ENCODE measurements at regions not wholly inside any gene's neighbourhood (a gene's known extent, or its start where the extent isn't known, plus 50 kb on each side); places are given as distances from the start of the nearest gene placed in this dataset.

- Histone ChIP-seq H3K4ac (replicated peaks; ENCODE audit: insufficient read length, low read depth, low read length) (no peak overlapping the region), H3K27ac (ENCODE audit: low read depth, low read length) (no peak overlapping the region), H2BK20ac (ENCODE audit: low read length) (no peak overlapping the region), H3K4me1 (replicated peaks in 1 of 4; ENCODE audit: control insufficient read depth in 3 of 4, insufficient read depth in 4 of 4, low read length in 3 of 4) (no peaks in the 10 kb centered on the region), H2BK12ac (ENCODE audit: low read depth, low read length) (no peak overlapping the region), H4K5ac (ENCODE audit: insufficient read length, low read depth, low read length) (no peak overlapping the region), H3K4me3 (ENCODE audit: extremely low read depth in 1 of 4, insufficient read depth in 2 of 4, low read depth in 3 of 4, low read length in 4 of 4) (no peak overlapping the region), H3K36me3 (ENCODE audit: control insufficient read depth in 2 of 4, insufficient read depth in 4 of 4, low read length in 3 of 4) (no peaks in the 10 kb centered on the region), H3K56ac (replicated peaks; ENCODE audit: insufficient read length, low read depth, low read length) (no peak overlapping the region), H3K79me1 (ENCODE audit: low read depth, low read length) (no peaks in the 10 kb centered on the region), H4K8ac (ENCODE audit: extremely low read depth, insufficient read depth, low read length) (no peak overlapping the region), H2BK15ac (ENCODE audit: low read length) (no peak overlapping the region), H3K18ac (ENCODE audit: extremely low read depth, low read length) (no peak overlapping the region), H4K20me1 (replicated peaks in 1 of 2; ENCODE audit: control insufficient read depth in 1 of 2, insufficient read depth in 2 of 2, low read length in 2 of 2) (no peaks in the 10 kb centered on the region), H2AFZ (ENCODE audit: low read length) (0 out of 2 replicates have a peak overlapping the region, but pooled peaks have one; percentile 57), H3K23me2 (ENCODE audit: low read depth, low read length) (no peaks in the 10 kb centered on the region), H2BK120ac (replicated peaks; ENCODE audit: low read depth, low read length) (no peak overlapping the region), H3K27me3 (replicated peaks in 1 of 4; ENCODE audit: control insufficient read depth in 3 of 4, extremely low read depth in 1 of 4, insufficient read depth in 3 of 4, low read length in 3 of 4) (no peaks in the 10 kb centered on the region), H3K9me3 (ENCODE audit: insufficient read depth in 2 of 2, low read depth in 1 of 2, low read length in 1 of 2) (no peaks in the 10 kb centered on the region), H3K14ac (ENCODE audit: insufficient read length) (no peak overlapping the region), H2AK5ac (ENCODE audit: low read depth, low read length) (no peak overlapping the region), H3K23ac (ENCODE audit: insufficient read length) (no peak overlapping the region), H3K9ac (replicated peaks in 1 of 4; ENCODE audit: extremely low read depth in 1 of 4, low read depth in 3 of 4, low read length in 3 of 4) (no peak overlapping the region), H4K91ac (replicated peaks; ENCODE audit: insufficient read length, low read length) (no peak overlapping the region), H3K4me2 (ENCODE audit: insufficient read depth in 1 of 2, low read depth in 2 of 2, low read length in 2 of 2) (no peak overlapping the region), H2BK5ac (ENCODE audit: low read depth, low read length) (no peak overlapping the region), H3K79me2 (ENCODE audit: control insufficient read depth in 1 of 2, insufficient read depth in 2 of 2, low read length in 2 of 2) (no peaks in the 10 kb centered on the region)
- no peak for DNase-seq (ENCODE audit: low read depth in 1 of 2, low spot score in 2 of 2)
- no peak for FAIRE-seq
- ChIA-PET POLR2A (ENCODE audit: partially characterized antibody) (no interaction called here), CTCF (ENCODE audit: partially characterized antibody) (interaction anchor here (1.1 to 4.9 kb wide), 2 partner anchors 167 to 238 kb away, joined by 3 to 24 read pairs; no protein-coding TSS in a partner anchor)
- WGBS, 2 experiments (ENCODE audit: extremely low coverage in 1 of 2, insufficient coverage in 1 of 2, insufficient read length in 1 of 2, insufficient replicate concordance in 2 of 2, low coverage in 1 of 2, low lambda C conversion rate in 2 of 2, missing lambda C conversion rate in 1 of 2), result 84% methylated on average over 5 of the region's 5 CpGs; no CpG with 5 or more reads in 1 of the 2 experiments
- TF ChIP-seq JUN (IDR thresholded peaks at IDR 0.05; ENCODE audit: low read depth, low read length), result no peak
- no peak for TF ChIP-seq E2F6 (IDR thresholded peaks at IDR 0.05)
- TF ChIP-seq EGR1 (IDR thresholded peaks at IDR 0.05; ENCODE audit: borderline replicate concordance, low read depth, low read length), result no peak
- TF ChIP-seq EP300 (IDR thresholded peaks at IDR 0.05; ENCODE audit: borderline replicate concordance in 1 of 2, low read depth in 2 of 2, low read length in 2 of 2), result no peak
- no peak for TF ChIP-seq CTBP2 (IDR thresholded peaks at IDR 0.05; ENCODE audit: borderline replicate concordance, insufficient read depth, insufficient read length, low read length)
These were observed 120.9 kb upstream of the DLX2 start for GRCh38 chr2:172223601-172224054.
